ENCODE measurements at regions not wholly inside any gene's neighbourhood (a gene's known extent, or its start where the extent isn't known, plus 50 kb on each side); places are given as distances from the start of the nearest gene placed in this dataset.
"Not testable (repeated sequence)": the region's sequence is repeated elsewhere in the genome, so short reads cannot be mapped to it uniquely, and the experiment has no call there.

DNA sequence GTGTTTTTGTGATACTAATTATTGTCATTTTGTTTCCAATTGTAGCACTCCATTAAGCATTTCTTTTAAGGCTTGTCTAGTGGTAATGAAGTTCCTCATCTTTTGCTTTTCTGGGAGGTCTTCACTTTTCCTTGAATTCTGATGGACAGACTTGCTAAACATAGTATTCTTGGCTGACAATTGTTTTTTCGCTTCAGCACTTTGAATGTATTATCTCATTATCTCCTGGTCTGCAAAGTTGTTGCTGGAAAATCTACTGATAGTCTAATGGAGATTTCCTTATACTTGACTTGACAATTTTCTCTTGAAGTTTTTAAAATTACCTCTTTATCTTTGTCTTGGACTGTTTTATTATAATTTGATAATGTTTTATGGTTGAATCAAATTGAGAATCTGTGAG is 147.5 kb downstream of the FAM174A start:
- DNase-seq = no peak
- TF ChIP-seq GATA1 (IDR thresholded peaks at IDR 0.05; ENCODE audit: low read depth, low read length) (no peak), POLR2A (IDR thresholded peaks at IDR 0.05; ENCODE audit: low read length) (no peak)

DNA sequence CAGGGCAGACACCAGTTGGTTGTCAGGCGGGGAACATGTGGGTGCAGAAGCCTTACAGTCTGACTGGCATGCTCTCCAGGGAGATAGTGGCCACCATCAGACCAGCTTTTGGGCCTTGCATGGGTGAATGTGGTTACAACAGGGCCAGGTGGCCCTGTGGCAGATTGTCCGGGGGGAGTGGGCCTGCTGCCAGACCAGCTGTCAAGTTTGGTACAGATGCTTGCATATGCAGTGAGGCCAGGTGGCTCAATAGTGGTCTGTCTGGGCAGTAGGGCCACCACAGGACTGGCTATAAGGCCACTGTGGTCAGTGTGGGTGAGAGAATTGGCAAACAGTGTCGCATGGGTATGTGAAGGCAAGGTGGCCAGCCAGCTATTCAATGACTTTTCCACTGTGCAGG is 148.7 kb downstream of the FAM174A start:
- TF ChIP-seq POLR2A (IDR thresholded peaks at IDR 0.05; ENCODE audit: low read length) (no peak), GATA1 (IDR thresholded peaks at IDR 0.05; ENCODE audit: low read depth, low read length) (no peak)
- no peak for DNase-seq

DNA sequence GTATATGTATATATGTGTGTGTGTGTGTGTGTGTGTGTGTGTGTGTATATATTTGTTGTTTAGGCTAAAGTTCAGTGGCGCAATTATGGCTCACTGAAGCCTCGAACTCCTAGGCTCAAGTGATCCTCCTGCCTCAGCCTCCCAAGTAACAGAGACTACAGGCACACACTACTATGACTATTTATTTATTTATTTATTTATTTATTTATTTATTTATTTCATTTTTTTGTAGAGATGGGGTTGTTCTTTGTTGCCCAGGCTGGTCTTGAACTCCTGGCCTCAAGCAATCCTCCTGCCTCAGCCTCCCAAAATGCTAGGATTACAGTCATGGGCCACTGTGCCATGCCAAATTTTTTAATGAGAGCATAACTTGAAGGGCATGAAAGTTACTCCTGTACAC is 149.9 kb downstream of the FAM174A start:
- DNase-seq = not testable (repeated sequence)

DNA sequence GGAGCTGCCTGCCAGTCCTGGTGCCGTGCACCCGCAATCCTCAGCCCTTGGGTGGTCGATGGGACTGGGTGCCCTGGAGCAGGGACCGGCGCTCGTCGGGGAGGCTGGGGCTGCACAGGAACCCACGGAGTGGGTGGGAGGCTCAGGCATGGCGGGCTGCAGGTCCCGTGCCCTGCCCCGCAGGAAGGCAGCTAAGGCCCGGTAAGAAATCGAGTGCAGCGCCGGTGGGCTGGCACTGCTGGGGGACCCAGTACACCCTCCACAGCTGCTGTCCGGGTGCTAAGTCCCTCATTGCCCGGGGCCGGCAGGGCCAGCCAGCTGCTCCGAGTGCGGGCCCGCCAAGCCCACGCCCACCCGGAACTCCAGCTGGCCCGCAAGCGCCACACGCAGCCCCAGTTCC is 153.7 kb downstream of the FAM174A start:
- not testable (repeated sequence) for DNase-seq

DNA sequence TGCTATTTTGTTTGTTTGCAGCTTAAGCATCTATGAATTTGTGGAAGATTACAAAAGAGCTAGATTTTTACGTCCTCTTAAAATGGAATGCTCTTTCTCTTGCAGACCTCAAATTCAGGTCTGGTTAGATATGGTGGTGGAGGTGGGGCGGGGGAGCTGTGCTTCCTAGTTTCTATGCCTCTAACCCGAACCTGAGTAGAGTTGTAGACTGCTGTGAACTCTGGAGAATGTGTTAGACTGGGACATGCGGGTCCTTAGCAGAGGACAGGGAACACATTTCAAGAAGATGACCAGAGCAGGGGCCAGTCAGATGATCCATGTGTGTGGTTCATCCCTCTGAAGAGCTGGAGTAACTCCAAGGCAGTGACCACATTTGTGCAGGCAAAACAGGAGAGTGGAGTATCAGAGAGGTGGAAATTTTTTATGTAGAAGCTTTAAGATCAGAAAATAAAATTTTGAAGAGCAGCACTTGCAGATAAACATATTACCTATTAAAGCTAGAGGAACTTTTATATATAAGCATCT is 154.9 kb downstream of the FAM174A start:
- DNase-seq = no peak
- TF ChIP-seq POLR2A (IDR thresholded peaks at IDR 0.05; ENCODE audit: low read length) (no peak), GATA1 (IDR thresholded peaks at IDR 0.05; ENCODE audit: low read depth, low read length) (no peak)

DNA sequence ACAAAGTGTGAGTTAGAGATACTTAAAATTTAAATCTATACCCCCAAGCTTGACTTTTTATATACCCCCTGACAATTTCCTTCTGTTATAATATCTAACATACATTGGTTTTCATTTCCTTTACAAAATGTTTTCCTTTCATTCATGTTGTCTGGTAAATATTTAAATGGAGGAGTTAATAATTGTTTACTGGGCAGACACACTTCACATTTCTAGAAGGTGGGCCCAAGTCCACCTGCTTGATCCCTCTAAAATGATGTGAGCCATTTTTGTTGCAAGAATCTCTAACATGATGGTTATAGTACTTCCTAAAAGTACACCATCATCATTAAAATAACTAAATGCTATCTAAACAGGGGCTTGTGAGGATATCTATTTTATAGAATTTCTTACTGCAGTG is 155.9 kb downstream of the FAM174A start:
- no peak for DNase-seq
- TF ChIP-seq GATA1 (IDR thresholded peaks at IDR 0.05; ENCODE audit: low read depth, low read length) = no peak

DNA sequence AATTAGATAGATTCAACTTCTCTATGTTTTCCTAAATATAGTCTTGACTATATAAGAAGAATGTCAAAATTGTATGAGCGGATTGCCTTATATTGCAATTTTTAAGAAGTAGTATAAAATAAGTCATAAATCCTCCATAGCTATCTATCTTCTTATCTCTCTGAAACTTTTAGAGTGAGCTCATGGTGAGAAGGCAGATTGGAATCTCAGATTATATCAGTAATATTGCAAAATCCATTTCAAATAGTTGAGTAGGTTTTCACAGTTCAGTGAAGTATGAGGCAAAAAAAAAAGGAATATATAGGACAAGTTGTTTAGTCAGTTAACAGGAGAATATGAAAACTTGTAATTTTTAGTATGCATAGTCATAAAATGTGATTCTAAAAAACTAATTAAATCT is 156.4 kb downstream of the FAM174A start:
- no peak for TF ChIP-seq POLR2A (IDR thresholded peaks at IDR 0.05; ENCODE audit: low read length)
- TF ChIP-seq GATA1 (IDR thresholded peaks at IDR 0.05; ENCODE audit: low read depth, low read length) = no peak
- no peak for DNase-seq

DNA sequence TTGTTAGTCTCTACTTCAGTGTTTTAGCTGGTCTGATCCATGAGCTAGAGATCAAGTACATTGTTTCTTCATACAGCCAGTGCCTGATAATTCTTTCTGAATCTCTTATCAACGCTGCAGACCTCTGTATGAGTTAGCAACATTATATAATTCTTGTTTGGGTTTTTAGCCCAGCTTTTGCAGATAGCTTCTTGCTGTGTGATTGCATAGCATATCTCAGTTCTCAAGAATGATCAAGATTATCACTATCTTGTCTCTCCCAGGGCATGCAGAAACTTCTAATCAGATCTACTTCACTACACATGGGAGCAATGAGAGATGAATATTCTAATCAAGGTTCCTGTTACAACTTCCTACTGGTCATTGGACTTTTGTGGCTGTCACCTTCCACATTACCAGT is 158.3 kb downstream of the FAM174A start:
- peak; percentile 4 to 71 for DNase-seq

DNA sequence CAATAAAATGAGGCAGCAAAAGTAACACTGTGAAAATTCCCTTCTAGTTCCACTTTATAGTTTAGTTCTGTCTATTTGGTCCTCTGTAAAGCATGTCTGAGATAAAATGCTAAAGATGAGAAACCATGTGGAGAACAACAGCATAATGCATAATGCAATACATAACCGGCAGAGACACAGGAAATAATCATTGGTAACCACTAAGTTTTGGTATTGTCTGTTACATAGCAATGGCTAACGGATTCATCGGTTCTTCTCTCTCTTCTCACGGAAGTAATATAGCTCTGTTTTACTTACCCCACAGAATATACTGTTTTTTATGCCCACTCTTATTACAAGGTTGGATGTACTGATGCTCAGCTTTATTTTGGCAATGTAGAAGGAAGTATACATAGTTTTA is 158.9 kb downstream of the FAM174A start:
- no peak for DNase-seq

More for the DNA sequence above, 158.3 kb downstream of the FAM174A start:
- no peak for TF ChIP-seq POLR2A (IDR thresholded peaks at IDR 0.05; ENCODE audit: low read length)
- no peak for TF ChIP-seq GATA1 (IDR thresholded peaks at IDR 0.05; ENCODE audit: low read depth, low read length)

DNA sequence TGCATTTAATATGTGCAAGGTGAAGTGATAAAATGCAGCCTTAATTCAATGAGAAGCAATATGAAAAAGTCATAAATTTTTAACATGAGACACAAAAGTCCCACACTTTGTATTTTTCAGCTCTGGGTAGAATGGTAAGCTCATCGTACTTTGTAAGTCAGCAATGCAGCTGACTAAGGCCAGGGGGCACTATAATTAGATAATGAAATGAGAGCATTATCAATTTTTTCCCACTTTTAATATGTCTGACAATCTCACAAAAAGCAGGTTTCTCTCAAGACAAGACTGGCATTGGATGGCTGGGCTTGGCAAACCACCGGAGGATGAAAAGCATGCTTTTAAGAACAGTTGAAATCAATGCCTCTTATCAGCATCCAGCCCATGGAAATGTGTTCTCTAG is 162.8 kb downstream of the FAM174A start:
- TF ChIP-seq GATA1 (IDR thresholded peaks at IDR 0.05; ENCODE audit: low read depth, low read length) (no peak), POLR2A (IDR thresholded peaks at IDR 0.05; ENCODE audit: low read length) (no peak)
- no peak for DNase-seq

More for the DNA sequence above, 158.9 kb downstream of the FAM174A start:
- TF ChIP-seq GATA1 (IDR thresholded peaks at IDR 0.05; ENCODE audit: low read depth, low read length) = no peak
- no peak for TF ChIP-seq POLR2A (IDR thresholded peaks at IDR 0.05; ENCODE audit: low read length)

DNA sequence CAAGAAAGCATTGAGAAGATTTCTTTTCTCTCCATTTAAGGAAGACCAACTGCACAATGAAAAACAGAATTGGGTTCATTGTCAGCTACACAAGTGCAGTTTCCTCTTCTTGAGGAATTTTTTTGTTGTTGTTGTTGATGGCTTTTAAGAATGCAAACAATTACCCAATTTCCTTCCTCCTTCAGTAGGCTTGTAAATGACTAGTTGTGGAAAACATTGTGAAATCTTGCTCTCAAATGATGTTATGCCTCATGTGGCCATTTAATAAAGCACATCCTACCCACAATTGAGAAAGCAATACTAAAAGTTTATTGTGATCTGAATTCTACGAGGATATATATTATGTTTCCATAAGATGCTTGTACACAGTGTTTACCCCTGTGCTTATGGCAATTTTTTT is 171.6 kb downstream of the FAM174A start:
- DNase-seq = no peak
- TF ChIP-seq GATA1 (IDR thresholded peaks at IDR 0.05; ENCODE audit: low read depth, low read length) (no peak), POLR2A (IDR thresholded peaks at IDR 0.05; ENCODE audit: low read length) (no peak)

DNA sequence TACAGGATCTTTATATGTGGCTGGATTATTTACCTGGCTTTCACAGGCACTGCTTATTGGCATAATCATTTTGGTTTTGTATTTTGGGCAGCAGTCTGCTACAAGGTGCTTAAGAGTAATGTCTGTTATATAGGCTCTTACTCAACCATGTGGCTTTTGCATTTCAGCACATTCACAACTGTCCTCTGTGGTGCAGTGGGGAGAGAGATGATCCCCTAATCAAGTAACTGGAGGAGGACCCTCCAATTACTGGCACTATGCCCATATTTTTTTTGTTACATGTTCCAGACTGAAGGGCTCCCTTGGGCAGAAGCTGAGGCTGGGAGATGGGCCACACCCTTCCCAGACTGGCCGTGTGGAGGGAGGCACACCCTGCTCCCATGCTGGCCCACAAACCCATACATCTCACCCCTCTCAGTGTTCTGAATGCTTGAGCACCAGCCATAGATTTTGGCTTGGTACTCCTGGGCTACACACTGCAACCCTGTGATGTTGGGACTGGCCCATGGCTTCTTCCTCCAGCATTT is 173.5 kb downstream of the FAM174A start:
- TF ChIP-seq POLR2A (IDR thresholded peaks at IDR 0.05; ENCODE audit: low read length) (no peak), GATA1 (IDR thresholded peaks at IDR 0.05; ENCODE audit: low read depth, low read length) (no peak)
- DNase-seq = no peak

DNA sequence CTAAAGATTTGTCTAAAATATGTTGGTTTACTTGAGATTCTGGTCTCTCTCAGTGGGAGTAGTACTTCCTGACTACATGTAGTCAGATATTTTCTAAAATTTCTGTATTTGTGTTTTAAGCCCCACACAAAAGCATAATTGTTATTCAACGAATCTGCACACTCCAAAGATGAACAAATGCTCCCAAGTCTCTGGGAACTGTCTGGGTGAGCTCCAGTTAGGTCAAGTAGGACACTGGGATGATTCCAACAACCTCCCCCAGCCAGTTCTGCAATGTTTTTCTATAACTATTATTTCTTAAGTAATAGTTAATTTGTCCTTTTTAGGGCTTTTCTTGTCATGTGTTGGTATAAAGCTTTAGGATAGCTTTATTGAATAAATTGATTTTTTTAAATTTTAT is 174.6 kb downstream of the FAM174A start:
- no peak for TF ChIP-seq POLR2A (IDR thresholded peaks at IDR 0.05; ENCODE audit: low read length)
- TF ChIP-seq GATA1 (IDR thresholded peaks at IDR 0.05; ENCODE audit: low read depth, low read length) = no peak
- DNase-seq = no peak

DNA sequence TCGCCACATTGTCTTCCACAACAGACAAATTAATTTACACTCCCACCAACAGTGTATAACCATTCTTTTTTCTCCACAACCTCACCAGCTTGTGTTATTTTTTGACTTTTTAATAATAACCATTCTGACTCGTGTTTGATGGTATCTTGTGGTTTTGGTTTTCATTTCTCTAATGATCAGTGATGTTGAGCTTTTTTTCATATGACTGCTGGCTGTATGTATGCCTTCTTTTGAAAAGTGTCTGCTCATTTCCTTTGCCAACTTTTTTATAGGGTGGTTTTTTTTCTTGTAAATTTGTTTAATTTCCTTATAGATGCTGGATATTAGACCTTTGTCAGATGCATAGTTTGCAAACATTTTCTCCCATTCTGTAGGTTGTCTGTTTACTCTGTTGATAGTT is 179.6 kb downstream of the FAM174A start:
- DNase-seq = not testable (repeated sequence)

DNA sequence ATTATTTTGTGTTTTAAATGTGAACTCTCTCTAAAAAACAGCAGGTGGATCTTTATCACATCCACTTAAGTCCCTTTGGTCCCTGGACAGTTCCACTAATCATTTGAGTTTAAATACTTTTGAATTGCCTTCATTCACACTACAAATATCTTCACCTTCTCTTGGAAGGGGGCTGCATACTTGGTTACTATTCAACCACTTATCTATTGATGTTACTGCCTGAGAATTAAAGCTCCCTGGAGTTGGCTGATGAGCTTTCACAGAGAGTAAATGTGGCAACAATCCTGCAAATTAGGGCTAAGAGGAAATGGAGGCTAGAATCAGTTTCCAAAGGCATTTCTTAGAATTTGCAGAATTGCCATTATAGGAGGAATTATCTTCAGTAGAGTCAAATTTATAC is 180.4 kb downstream of the ST8SIA4 start:
- TF ChIP-seq GATA1 (IDR thresholded peaks at IDR 0.05; ENCODE audit: low read depth, low read length) (no peak), POLR2A (IDR thresholded peaks at IDR 0.05; ENCODE audit: low read length) (no peak)
- DNase-seq = no peak

DNA sequence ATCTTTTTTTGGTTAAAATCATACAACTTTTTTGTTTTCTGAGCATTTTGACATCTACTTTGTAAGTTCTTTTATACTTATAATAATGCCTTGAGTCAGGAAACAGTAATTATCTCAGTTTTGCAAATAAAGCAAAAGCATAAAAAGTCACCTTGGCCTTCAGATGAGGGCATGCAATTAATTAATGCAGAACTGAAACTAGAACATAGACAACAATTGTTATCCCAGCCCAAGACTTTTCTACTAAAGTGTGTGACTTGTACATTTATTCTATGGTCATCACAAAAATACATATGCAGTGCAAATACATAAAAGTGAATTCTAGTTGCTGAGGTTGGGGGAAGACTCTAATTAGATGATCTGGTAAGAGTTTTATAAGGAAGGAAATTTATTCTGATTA is 179.9 kb downstream of the ST8SIA4 start:
- DNase-seq = no peak
- no peak for TF ChIP-seq POLR2A (IDR thresholded peaks at IDR 0.05; ENCODE audit: low read length)
- no peak for TF ChIP-seq GATA1 (IDR thresholded peaks at IDR 0.05; ENCODE audit: low read depth, low read length)

Measured in erythroblast (primary cell).